ENCODE measurements at regions not wholly inside any gene's neighbourhood (a gene's known extent, or its start where the extent isn't known, plus 50 kb on each side); places are given as distances from the start of the nearest gene placed in this dataset.
A peak's percentile ranks its signal among the peaks of the same experiment; 100 is the strongest.

DNA sequence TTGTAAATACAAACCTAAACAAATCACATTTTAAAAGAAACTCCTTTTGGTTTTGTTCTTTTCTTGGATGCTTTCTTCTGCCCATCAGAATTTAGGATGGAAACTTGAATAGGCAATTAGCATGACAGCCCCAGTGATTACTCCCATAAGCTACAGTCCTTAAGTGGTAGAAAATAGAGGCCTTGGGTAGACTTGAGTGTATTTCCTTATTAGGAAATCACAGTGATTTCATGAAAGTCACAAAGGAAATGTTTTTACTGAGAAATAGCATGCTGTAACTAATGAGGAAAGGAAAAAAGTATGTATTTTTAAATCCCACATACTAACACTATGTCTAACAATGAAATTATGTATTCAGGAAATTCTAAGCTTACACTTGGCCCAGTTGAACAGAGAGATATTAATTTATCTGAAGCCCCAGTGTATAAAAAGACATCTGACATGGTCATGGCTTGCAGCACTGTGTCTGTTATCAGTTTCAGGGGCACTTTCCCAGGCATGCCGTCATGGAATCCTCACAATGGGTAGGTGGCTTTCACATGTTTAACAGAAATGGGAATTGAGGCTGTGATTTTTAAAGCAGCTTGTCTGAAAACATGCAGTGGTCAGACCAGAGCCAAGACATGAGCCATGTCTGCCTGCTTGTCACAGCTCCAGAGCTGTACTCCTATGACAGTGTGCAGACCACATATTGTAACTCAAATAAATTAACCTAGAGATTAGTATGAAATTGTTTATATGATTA is 79.7 kb upstream of the TRIB2 start:
- no peak for TF ChIP-seq CTCF (IDR thresholded peaks at IDR 0.05; ENCODE audit: insufficient read depth, low read depth, low read length, missing control alignments)
- DNase-seq (ENCODE audit: low read depth): no peak
- H3K4me3 ChIP-seq (ENCODE audit: low read length): no peak overlapping the region

- H3K4me3 ChIP-seq (ENCODE audit: low read length): no peak overlapping the region
- peak; percentile 44 for DNase-seq (ENCODE audit: low read depth)
- no peak for TF ChIP-seq CTCF (IDR thresholded peaks at IDR 0.05; ENCODE audit: insufficient read depth, low read depth, low read length, missing control alignments)
Measured at GRCh38 chr2:12637754-12638153, 79.0 kb upstream of the TRIB2 start.

DNA sequence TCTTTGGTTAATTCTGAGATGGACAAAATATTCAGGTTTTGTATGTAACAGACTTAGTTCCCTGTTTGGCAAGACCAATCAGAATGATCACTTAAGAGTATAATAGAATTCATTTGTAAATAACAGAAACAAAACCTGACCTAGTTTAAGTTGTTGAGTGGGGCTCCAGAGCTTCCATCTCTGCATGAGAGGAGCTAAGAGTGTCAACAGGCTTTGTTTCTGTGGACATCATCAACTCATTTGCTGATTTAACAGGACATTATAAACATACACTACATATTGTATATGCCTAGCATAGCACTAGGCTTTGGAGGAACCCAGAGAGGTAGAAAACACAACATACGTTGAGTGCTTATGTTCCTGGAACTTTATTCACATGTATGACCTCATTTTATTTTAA is 75.3 kb upstream of the TRIB2 start:
- no peak for DNase-seq (ENCODE audit: low read depth)
- no peak for TF ChIP-seq CTCF (IDR thresholded peaks at IDR 0.05; ENCODE audit: insufficient read depth, low read depth, low read length, missing control alignments)
- H3K4me3 ChIP-seq (ENCODE audit: low read length): no peak overlapping the region

GRCh38 chr2:12642332-12642731 is 74.4 kb upstream of the TRIB2 start:
- no peak for TF ChIP-seq CTCF (IDR thresholded peaks at IDR 0.05; ENCODE audit: insufficient read depth, low read depth, low read length, missing control alignments)
- peak; percentile 57 for DNase-seq (ENCODE audit: low read depth)
- H3K4me3 ChIP-seq (ENCODE audit: low read length): no peak overlapping the region

DNA sequence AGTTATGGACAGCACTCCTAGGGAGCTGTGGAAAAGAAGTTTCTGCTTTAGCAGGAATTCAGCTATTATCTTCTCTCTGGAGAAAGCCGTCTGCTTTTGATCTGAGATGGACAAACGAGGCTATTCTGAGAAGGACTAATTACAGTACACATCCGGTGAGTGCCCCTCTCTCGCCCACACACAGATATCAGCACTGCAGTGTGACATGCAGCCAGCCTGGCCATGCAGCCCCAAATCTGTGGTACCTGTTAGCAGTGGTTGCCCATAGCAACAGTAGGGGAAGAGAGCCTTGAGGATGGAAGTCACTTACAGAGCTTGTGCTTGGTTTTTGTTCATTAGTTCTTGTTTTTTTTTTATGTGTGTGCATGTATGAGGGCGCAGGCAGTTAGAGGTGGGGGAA is 73.9 kb upstream of the TRIB2 start:
- TF ChIP-seq CTCF (IDR thresholded peaks at IDR 0.05; ENCODE audit: insufficient read depth, low read depth, low read length, missing control alignments): no peak
- no peak for DNase-seq (ENCODE audit: low read depth)
- no peak overlapping the region for H3K4me3 ChIP-seq (ENCODE audit: low read length)

DNA sequence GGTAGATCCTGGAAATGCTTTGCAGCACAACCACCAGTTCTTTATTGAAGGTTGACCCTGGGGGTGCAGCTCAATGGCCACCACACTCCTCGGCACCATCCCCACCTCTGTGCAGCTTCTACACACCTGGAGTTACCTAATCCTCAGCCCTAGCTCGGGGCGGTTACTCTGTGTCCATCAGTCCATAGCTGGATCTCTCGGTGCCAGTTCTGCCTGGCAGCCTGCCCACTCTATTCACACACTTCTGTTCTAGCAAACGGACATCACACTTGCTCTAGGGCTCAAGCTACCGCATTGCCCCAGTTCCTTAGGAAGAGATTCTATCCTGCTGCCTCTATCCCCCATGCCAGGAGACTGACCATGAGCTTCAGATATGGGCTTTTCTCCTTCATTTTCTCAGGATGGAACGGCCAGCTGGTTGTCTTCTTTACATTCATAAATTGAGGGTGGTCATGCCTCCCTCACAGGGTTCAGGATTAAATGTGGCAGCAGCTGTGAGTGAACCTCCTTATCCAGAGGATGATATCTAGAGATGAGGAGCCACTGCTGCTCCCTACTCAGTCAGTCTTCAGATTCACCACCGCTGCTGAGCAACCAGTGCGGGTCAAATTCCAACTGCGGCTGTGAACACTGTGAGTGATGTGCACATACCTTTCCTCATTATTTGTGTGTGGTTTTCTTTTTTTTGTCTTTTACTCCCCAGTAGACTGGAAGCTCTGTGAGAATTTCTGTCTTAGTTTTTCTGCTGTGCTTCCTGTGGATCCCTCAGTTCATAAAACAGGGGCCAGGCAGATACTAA is 66.9 kb upstream of the TRIB2 start:
- TF ChIP-seq CTCF (IDR thresholded peaks at IDR 0.05; ENCODE audit: insufficient read depth, low read depth, low read length, missing control alignments): no peak
- H3K4me3 ChIP-seq (ENCODE audit: low read length): no peak overlapping the region

More for the DNA sequence above, 66.9 kb upstream of the TRIB2 start:
- no peak for DNase-seq (ENCODE audit: low read depth)
